ENCODE measurements at regions not wholly inside any gene's neighbourhood (a gene's known extent, or its start where the extent isn't known, plus 50 kb on each side); places are given as distances from the start of the nearest gene placed in this dataset.

- TF ChIP-seq CTCF (IDR thresholded peaks at IDR 0.05) = no peak
- TF ChIP-seq POLR2AphosphoS5 (IDR thresholded peaks at IDR 0.05) = no peak
- TF ChIP-seq POLR2A (IDR thresholded peaks at IDR 0.05) = no peak
- TF ChIP-seq EP300 (IDR thresholded peaks at IDR 0.05) = no peak
These were observed 70.1 kb downstream of the MID1IP1 start for GRCh38 chrX:38871129-38872029.
